WERI-Rb-1 (cell line): ENCODE measurements at regions not wholly inside any gene's neighbourhood (a gene's known extent, or its start where the extent isn't known, plus 50 kb on each side); places are given as distances from the start of the nearest gene placed in this dataset.

Source experiments
- DNase-seq: peaks from one replicate; pipeline ENCODE4 v3.0.0-alpha.2; 2020
- H3K27ac ChIP-seq: fragments of 250-450 bp; sonication (Bioruptor Pico); 2 replicates; pipeline ENCODE4 v1.5.1; 2020; ENCODE audit warnings: mild to moderate bottlenecking, moderate library complexity
- H3K27me3 ChIP-seq: fragments of 250-450 bp; sonication (Bioruptor Pico); 2 replicates; pipeline ENCODE4 v1.5.1; 2021; ENCODE audit warnings: mild to moderate bottlenecking, low read depth, moderate library complexity; ENCODE audit not compliant: insufficient read depth, severe bottlenecking
- H3K36me3 ChIP-seq: fragments of 250-450 bp; sonication (Bioruptor Pico); 2 replicates; pipeline ENCODE4 v1.5.1; 2020; ENCODE audit warnings: mild to moderate bottlenecking, moderate library complexity
- H3K4me3 ChIP-seq: 2 replicates; pipeline ENCODE4 v1.5.1; 2011; ENCODE audit warnings: low read depth, mild to moderate bottlenecking, control low read depth, low read length
- H3K9me3 ChIP-seq: fragments of 250-450 bp; sonication (Bioruptor Pico); 2 replicates; pipeline ENCODE4 v1.5.1; 2021; ENCODE audit warnings: mild to moderate bottlenecking, moderate library complexity; ENCODE audit not compliant: severe bottlenecking
- CTCF ChIP-seq: IDR thresholded peaks from 2 replicates; pipeline ENCODE4 v1.5.1; 2011; ENCODE audit warnings: low read depth, mild to moderate bottlenecking, control low read depth, inconsistent platforms, low read length

- DNase-seq: no peak
- Histone ChIP-seq H3K27ac (no peak overlapping the region), H3K9me3 (no peaks in the 10 kb centered on the region), H3K36me3 (no peaks in the 10 kb centered on the region), H3K4me3 (no peak overlapping the region), H3K27me3 (no peaks in the 10 kb centered on the region)
- no peak for TF ChIP-seq CTCF
Measured at GRCh38 chr2:142756430-142756829, 121.0 kb upstream of the KYNU start.

DNA sequence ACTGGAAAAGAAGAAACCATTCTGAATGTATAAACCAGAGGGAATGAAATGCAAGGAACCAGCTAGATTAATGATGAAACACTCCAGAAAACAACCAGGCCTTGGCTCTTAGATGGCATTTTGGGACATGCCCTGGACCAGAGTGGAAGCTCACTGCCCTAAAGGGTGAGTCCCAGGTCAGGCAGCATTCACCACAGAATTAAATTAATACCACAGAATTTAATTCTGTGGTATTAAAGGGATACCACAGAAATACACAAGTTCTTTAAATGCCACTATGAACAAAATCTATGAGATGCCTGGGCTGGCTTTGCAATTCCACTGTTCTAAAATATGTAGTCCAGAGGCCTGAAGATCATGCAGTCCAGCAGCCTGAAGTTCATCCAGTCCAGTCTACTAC, 122.3 kb upstream of the KYNU start:
- no peak for TF ChIP-seq CTCF
- Histone ChIP-seq H3K4me3 (no peak overlapping the region), H3K36me3 (no peaks in the 10 kb centered on the region), H3K27me3 (no peaks in the 10 kb centered on the region), H3K27ac (no peak overlapping the region), H3K9me3 (no peaks in the 10 kb centered on the region)
- DNase-seq: no peak

DNA sequence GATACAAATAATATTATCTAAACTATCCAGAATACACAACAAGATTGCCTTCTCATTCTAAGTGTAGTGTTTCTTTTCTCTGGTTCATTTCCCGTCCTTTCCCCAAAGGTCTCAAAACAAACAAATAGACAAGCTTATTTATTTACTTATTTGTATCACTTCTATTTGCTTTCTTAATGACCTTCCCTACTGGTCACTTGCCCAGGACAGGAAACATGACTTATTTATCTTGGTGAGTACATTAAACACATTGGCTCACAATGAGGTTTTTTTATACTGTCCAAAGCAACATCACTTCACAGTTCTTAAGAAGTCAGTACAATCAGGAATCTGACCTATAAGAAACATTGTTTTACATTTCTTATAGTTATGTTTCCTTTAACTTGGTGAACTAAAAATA, 123.3 kb upstream of the KYNU start:
- no peak for TF ChIP-seq CTCF
- Histone ChIP-seq H3K27me3 (no peaks in the 10 kb centered on the region), H3K9me3 (no peaks in the 10 kb centered on the region), H3K4me3 (no peak overlapping the region), H3K36me3 (no peaks in the 10 kb centered on the region), H3K27ac (no peak overlapping the region)
- no peak for DNase-seq

DNA sequence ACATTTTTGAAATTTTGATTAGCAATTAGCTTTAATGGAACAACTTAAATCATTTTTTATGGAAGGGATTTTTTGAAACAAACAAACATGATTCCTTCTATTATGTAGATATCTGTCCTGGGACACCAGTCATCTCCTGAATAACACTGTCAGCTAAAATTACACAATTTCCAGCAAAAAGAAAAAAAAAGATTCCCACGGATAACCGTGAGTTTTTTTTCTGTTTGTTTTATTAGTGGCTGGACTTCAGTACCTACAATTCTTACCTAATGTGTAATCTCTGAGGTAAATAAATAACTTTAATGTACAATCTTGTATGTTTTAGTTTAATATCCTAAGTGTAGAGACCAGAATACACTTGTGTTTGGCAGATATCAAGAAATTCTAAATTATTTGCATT, 126.6 kb upstream of the KYNU start:
- Histone ChIP-seq H3K27ac (no peak overlapping the region), H3K4me3 (no peak overlapping the region), H3K27me3 (no peaks in the 10 kb centered on the region), H3K9me3 (no peaks in the 10 kb centered on the region), H3K36me3 (no peaks in the 10 kb centered on the region)
- no peak for TF ChIP-seq CTCF
- DNase-seq: no peak

- no peak for TF ChIP-seq CTCF
- Histone ChIP-seq H3K27me3 (no peaks in the 10 kb centered on the region), H3K4me3 (no peak overlapping the region), H3K27ac (no peak overlapping the region), H3K9me3 (no peaks in the 10 kb centered on the region), H3K36me3 (no peaks in the 10 kb centered on the region)
- DNase-seq: no peak
Measured at GRCh38 chr2:142748559-142749099, 128.8 kb upstream of the KYNU start.

GRCh38 chr2:142745691-142746090, 131.8 kb upstream of the KYNU start:
- no peak overlapping the region for H3K27ac ChIP-seq
- no peak overlapping the region for H3K4me3 ChIP-seq
- no peaks in the 10 kb centered on the region for H3K9me3 ChIP-seq
- TF ChIP-seq CTCF: no peak
- no peaks in the 10 kb centered on the region for H3K36me3 ChIP-seq
- DNase-seq: no peak
- no peaks in the 10 kb centered on the region for H3K27me3 ChIP-seq
